Muscle layer of colon (tissue), 2 donors: ENCODE measurements at regions not wholly inside any gene's neighbourhood (a gene's known extent, or its start where the extent isn't known, plus 50 kb on each side); places are given as distances from the start of the nearest gene placed in this dataset.
"Not testable (repeated sequence)": the region's sequence is repeated elsewhere in the genome, so short reads cannot be mapped to it uniquely, and the experiment has no call there.

Experiments used
- H3K27ac ChIP-seq: one replicate; pipeline ENCODE4 v1.7.0; 2013; ENCODE audit warnings: low read depth, mild to moderate bottlenecking, low read length, moderate library complexity
- H3K27me3 ChIP-seq, 2 donors: one replicate each; pipeline ENCODE4 v1.7.0; 2013; ENCODE audit warnings: low read length in 2 of 2, mild to moderate bottlenecking in 2 of 2; ENCODE audit not compliant: insufficient read depth in 2 of 2, control insufficient read depth in 1 of 2
- H3K36me3 ChIP-seq: one replicate; pipeline ENCODE4 v1.7.0; 2013; ENCODE audit warnings: mild to moderate bottlenecking, low read length; ENCODE audit not compliant: insufficient read depth
- H3K4me1 ChIP-seq: one replicate; pipeline ENCODE4 v1.7.0; 2013; ENCODE audit warnings: mild to moderate bottlenecking, low read length; ENCODE audit not compliant: insufficient read depth
- H3K4me3 ChIP-seq, 2 donors: one replicate each; pipeline ENCODE4 v1.7.0; 2013; ENCODE audit warnings: low read length in 2 of 2, low read depth in 1 of 2, mild to moderate bottlenecking in 1 of 2, moderate library complexity in 1 of 2
- H3K9ac ChIP-seq: one replicate; pipeline ENCODE4 v1.7.0; 2013; ENCODE audit warnings: low read length
- H3K9me3 ChIP-seq: one replicate; pipeline ENCODE4 v1.7.0; 2013; ENCODE audit warnings: mild to moderate bottlenecking, low read length
- donor health status: abdominal sarcoma.
- donor health status: Adenocarcinoma of cecum.

DNA sequence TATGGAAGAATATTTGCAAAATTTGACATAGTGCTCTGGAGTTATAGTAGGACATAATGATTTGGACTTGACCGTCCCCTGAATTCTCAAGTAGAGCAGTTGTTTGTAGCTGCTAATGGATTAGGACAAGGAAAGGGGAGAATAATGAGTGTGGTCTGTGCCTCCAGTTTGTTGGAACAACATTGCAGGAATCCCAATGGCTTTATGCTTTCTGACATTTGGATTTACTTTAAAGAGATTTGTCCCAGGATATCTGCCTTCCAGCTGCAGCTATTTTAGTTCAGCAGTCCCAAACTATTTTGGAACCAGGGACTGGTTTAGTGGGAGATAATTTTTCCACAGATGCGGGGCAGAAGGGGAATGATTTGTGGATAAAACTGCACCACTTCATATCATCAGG lies 648.2 kb downstream of the SLCO4C1 start:
- H3K36me3 ChIP-seq = no peaks in the 10 kb centered on the region
- H3K9me3 ChIP-seq = no peaks in the 10 kb centered on the region
- no peak overlapping the region for H3K4me3 ChIP-seq
- no peaks in the 10 kb centered on the region for H3K4me1 ChIP-seq
- H3K27me3 ChIP-seq = no peaks in the 10 kb centered on the region
- H3K9ac ChIP-seq = no peak overlapping the region
- no peak overlapping the region for H3K27ac ChIP-seq

- no peaks in the 10 kb centered on the region for H3K4me1 ChIP-seq
- no peaks in the 10 kb centered on the region for H3K9me3 ChIP-seq
- no peak overlapping the region for H3K27ac ChIP-seq
These were observed 652.3 kb downstream of the SLCO4C1 start for GRCh38 chr5:101643794-101644193.

GRCh38 chr5:101637599-101637998 lies 658.5 kb downstream of the SLCO4C1 start:
- Histone ChIP-seq H3K27me3 (no peaks in the 10 kb centered on the region), H3K27ac (no peak overlapping the region), H3K4me1 (no peaks in the 10 kb centered on the region), H3K36me3 (no peaks in the 10 kb centered on the region), H3K9me3 (no peaks in the 10 kb centered on the region), H3K4me3 (no peak overlapping the region), H3K9ac (no peak overlapping the region)

More at GRCh38 chr5:101643794-101644193, 652.3 kb downstream of the SLCO4C1 start:
- Histone ChIP-seq H3K27me3 (no peaks in the 10 kb centered on the region), H3K36me3 (no peaks in the 10 kb centered on the region), H3K9ac (no peak overlapping the region), H3K4me3 (no peak overlapping the region)

DNA sequence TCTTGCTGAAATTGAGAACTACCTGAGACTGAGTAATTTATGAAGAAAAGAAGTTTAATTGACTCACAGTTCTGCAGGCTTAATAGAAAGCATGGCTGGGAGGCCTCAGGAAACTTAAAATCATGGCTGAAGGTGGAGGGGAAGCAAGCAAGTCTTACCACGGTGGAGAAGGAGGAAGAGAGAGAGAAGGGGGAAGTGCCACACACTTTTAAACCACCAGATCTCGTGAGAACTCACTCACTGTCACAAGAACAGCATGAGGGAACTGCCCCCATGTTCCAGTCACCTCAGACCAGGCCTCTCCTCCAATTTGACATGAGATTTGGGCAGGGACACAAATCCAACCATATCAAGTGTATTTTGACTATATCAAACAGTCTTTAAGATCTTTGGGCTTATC lies 668.3 kb downstream of the SLCO4C1 start:
- not testable (repeated sequence) for H3K4me3 ChIP-seq, H3K9ac ChIP-seq, H3K4me1 ChIP-seq, H3K27ac ChIP-seq, H3K9me3 ChIP-seq, H3K36me3 ChIP-seq, H3K27me3 ChIP-seq

- Histone ChIP-seq H3K9me3 (no peaks in the 10 kb centered on the region), H3K27me3 (no peaks in the 10 kb centered on the region), H3K4me1 (no peaks in the 10 kb centered on the region), H3K27ac (no peak overlapping the region), H3K9ac (no peak overlapping the region), H3K4me3 (no peak overlapping the region), H3K36me3 (no peaks in the 10 kb centered on the region)
These were observed 669.5 kb downstream of the SLCO4C1 start for GRCh38 chr5:101626572-101626971.

DNA sequence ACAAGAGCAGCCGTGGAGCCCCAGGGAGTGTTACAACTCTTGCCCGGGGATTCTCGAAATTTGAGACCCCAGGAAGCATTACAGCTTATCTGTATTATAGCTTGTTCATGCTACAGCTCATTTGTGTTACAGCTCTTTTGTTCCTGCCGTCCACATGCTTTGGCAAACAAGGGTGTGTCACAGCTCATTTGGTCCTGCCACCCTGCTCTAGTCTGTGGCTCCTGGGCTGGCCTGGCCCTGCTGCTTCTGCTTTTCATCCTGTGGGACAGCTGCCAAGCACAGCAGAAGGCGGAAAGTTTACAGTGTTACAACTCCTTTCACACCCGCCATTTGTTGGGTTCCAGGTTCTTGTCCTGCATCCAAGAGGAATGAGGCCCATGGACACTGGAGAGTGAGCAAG lies 685.0 kb downstream of the SLCO4C1 start:
- Histone ChIP-seq H3K4me3 (no peak overlapping the region), H3K4me1 (no peaks in the 10 kb centered on the region), H3K27ac (no peak overlapping the region), H3K9me3 (no peaks in the 10 kb centered on the region), H3K36me3 (no peaks in the 10 kb centered on the region), H3K9ac (no peak overlapping the region), H3K27me3 (no peaks in the 10 kb centered on the region)

- Histone ChIP-seq H3K9me3 (no peaks in the 10 kb centered on the region), H3K4me1 (no peaks in the 10 kb centered on the region), H3K4me3 (no peak overlapping the region), H3K9ac (no peak overlapping the region), H3K36me3 (no peaks in the 10 kb centered on the region), H3K27me3 (no peaks in the 10 kb centered on the region), H3K27ac (no peak overlapping the region)
These were observed 687.8 kb downstream of the SLCO4C1 start for GRCh38 chr5:101608322-101608721.

GRCh38 chr5:101605700-101606099 lies 690.4 kb downstream of the SLCO4C1 start:
- no peaks in the 10 kb centered on the region for H3K9me3 ChIP-seq
- no peaks in the 10 kb centered on the region for H3K36me3 ChIP-seq
- no peak overlapping the region for H3K4me3 ChIP-seq
- no peak overlapping the region for H3K27ac ChIP-seq
- no peaks in the 10 kb centered on the region for H3K4me1 ChIP-seq
- no peaks in the 10 kb centered on the region for H3K27me3 ChIP-seq
- no peak overlapping the region for H3K9ac ChIP-seq

- Histone ChIP-seq H3K9ac (no peak overlapping the region), H3K27me3 (no peaks in the 10 kb centered on the region), H3K36me3 (no peaks in the 10 kb centered on the region), H3K9me3 (no peaks in the 10 kb centered on the region), H3K27ac (no peak overlapping the region), H3K4me1 (no peaks in the 10 kb centered on the region), H3K4me3 (no peak overlapping the region)
These were observed 695.5 kb downstream of the SLCO4C1 start for GRCh38 chr5:101600614-101601013.

- H3K4me3 ChIP-seq = no peak overlapping the region
- no peak overlapping the region for H3K9ac ChIP-seq
- H3K27ac ChIP-seq = no peak overlapping the region
- no peaks in the 10 kb centered on the region for H3K4me1 ChIP-seq
- H3K36me3 ChIP-seq = no peaks in the 10 kb centered on the region
- no peaks in the 10 kb centered on the region for H3K9me3 ChIP-seq
- H3K27me3 ChIP-seq = no peaks in the 10 kb centered on the region
These were observed 687.3 kb upstream of the ST8SIA4 start for GRCh38 chr5:101590384-101590783.

DNA sequence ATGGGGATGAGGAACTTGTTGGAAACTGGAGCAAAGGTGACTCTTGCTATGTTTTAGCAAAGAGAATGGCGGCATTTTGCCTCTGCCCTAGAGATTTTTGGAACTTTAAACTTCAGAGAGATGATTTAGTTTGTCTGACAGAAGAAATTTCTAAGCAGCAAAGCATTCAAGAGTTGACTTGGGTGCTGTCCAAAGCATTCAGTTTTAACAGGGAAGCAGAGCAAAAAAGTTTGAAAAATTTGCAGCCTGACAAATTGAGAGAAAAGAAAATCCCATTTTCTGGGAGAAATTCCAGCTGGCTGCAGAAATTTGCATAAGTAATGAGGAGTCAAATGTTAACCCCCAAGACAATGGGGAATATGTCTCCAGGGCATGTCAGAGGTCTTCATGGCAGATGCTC lies 682.3 kb upstream of the ST8SIA4 start:
- H3K4me1 ChIP-seq = no peaks in the 10 kb centered on the region
- no peak overlapping the region for H3K4me3 ChIP-seq

DNA sequence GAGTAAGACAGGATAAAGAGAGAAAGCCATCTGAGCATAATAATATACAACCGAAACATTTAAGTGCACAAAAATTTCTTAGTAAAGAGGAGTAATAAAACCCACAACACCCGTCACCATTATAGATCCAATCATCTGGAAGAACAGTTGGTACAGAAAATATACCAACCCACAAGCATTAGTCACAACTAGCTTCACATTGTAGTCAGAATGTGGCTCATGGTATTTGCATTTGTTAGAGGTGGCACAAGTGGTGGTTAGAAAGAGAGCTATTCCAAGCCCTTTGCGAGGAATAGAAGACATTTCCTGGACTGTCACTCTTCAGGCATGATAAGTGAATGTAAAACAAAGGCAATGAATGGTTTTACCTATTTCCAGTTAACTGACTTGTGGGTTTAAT lies 677.5 kb upstream of the ST8SIA4 start:
- no peak overlapping the region for H3K27ac ChIP-seq
- H3K4me1 ChIP-seq = no peaks in the 10 kb centered on the region
- H3K9me3 ChIP-seq = no peaks in the 10 kb centered on the region
- no peaks in the 10 kb centered on the region for H3K27me3 ChIP-seq
- no peaks in the 10 kb centered on the region for H3K36me3 ChIP-seq
- no peak overlapping the region for H3K4me3 ChIP-seq
- no peak overlapping the region for H3K9ac ChIP-seq

More for the DNA sequence above, 682.3 kb upstream of the ST8SIA4 start:
- no peaks in the 10 kb centered on the region for H3K27me3 ChIP-seq
- no peak overlapping the region for H3K27ac ChIP-seq
- no peaks in the 10 kb centered on the region for H3K36me3 ChIP-seq
- no peaks in the 10 kb centered on the region for H3K9me3 ChIP-seq
- H3K9ac ChIP-seq = no peak overlapping the region
